Fibroblast of villous mesenchyme (primary cell): ENCODE measurements at regions not wholly inside any gene's neighbourhood (a gene's known extent, or its start where the extent isn't known, plus 50 kb on each side); places are given as distances from the start of the nearest gene placed in this dataset.

Experiments used
- DNase-seq: peaks from one replicate; pipeline ENCODE4 v3.0.0-alpha.2; 2010; ENCODE audit warnings: low read depth
- H3K4me3 ChIP-seq: 2 replicates; pipeline ENCODE4 v1.5.1; 2011; ENCODE audit warnings: low read depth, mild to moderate bottlenecking, low read length
- CTCF ChIP-seq: IDR thresholded peaks from 2 replicates; pipeline ENCODE4 v1.5.1; 2012; ENCODE audit warnings: low read depth, mild to moderate bottlenecking, low read length; ENCODE audit not compliant: insufficient read depth

- H3K4me3 ChIP-seq = no peak overlapping the region
- no peak for DNase-seq
- TF ChIP-seq CTCF = no peak
These were observed 248.2 kb downstream of the ACTL7B start for GRCh38 chr9:108607607-108608006.

- no peak for TF ChIP-seq CTCF
- no peak overlapping the region for H3K4me3 ChIP-seq
- no peak for DNase-seq
These were observed 249.4 kb downstream of the ACTL7B start for GRCh38 chr9:108606401-108606800.

GRCh38 chr9:108603141-108603540 is 252.6 kb downstream of the ACTL7B start:
- no peak for TF ChIP-seq CTCF
- no peak for DNase-seq
- H3K4me3 ChIP-seq = no peak overlapping the region

- no peak overlapping the region for H3K4me3 ChIP-seq
- TF ChIP-seq CTCF = no peak
- no peak for DNase-seq
These were observed 254.9 kb downstream of the ACTL7B start for GRCh38 chr9:108600896-108601295.

GRCh38 chr9:108599571-108599970 is 256.2 kb downstream of the ACTL7B start:
- TF ChIP-seq CTCF = no peak
- DNase-seq = no peak
- H3K4me3 ChIP-seq = no peak overlapping the region

- no peak for DNase-seq
- H3K4me3 ChIP-seq = no peak overlapping the region
- TF ChIP-seq CTCF = no peak
These were observed 264.7 kb downstream of the ACTL7B start for GRCh38 chr9:108591121-108591520.

GRCh38 chr9:108588246-108588645 is 267.5 kb downstream of the ACTL7B start:
- TF ChIP-seq CTCF = no peak
- DNase-seq = no peak
- H3K4me3 ChIP-seq = no peak overlapping the region
